HepG2 (cell line): ENCODE measurements at regions not wholly inside any gene's neighbourhood (a gene's known extent, or its start where the extent isn't known, plus 50 kb on each side); places are given as distances from the start of the nearest gene placed in this dataset.

ENCODE experiments used
- ATAC-seq: fragments of 200-7000 bp; cut with Tn5 transposase; 3 replicates; pipeline ENCODE4 v1.9.1; 2020; ENCODE audit warnings: mild to moderate bottlenecking, moderate library complexity
- BruUV-seq: library from RNA; stranded (reverse); fragments of 400-500 nt; replicated peaks from 2 replicates; lab custom pipeline; 2021; lab: Mats Ljungman, UMichigan
- CTCF ChIA-PET: fragments of 300-600 bp; formaldehyde crosslinking; extraction: SDS; loops from one replicate; lab custom pipeline; 2021; ENCODE audit warnings: low total read pairs, inconsistent platforms, low intra/inter-chr PET ratio; lab: Yijun Ruan, JAX
- POLR2A ChIA-PET: fragments of 350-600 bp; sonication (Branson Sonifier 250); formaldehyde crosslinking; loops from one replicate; lab custom pipeline; 2020; ENCODE audit warnings: antibody characterized with exemption, inconsistent platforms; lab: Yijun Ruan, JAX
- DNase-seq: peaks from one replicate; pipeline ENCODE4 v3.0.0-alpha.2; 2015; ENCODE audit warnings: low spot score
- FAIRE-seq: peaks from 3 replicates; lab custom pipeline; 2011; peaks lifted over from hg19 to GRCh38; lab: Jason Lieb, UNC
- H2AFZ ChIP-seq: one replicate; pipeline ENCODE4 v1.6.1; 2011; ENCODE audit warnings: low read length, inconsistent platforms
- H3K27ac ChIP-seq: fragments of 300-600 bp; 3 replicates; pipeline ENCODE4 v1.8.0; 2011; ENCODE audit warnings: mixed run types, mild to moderate bottlenecking, mixed read lengths, low read length, inconsistent platforms; ENCODE audit not compliant: insufficient read depth; ENCODE audit errors: extremely low read length
- H3K27me3 ChIP-seq, 2 experiments: fragments of 200-600 bp in 1 of 2; 2 replicates in 1 of 2; 3 replicates in 1 of 2; pipeline versions ENCODE4 v1.6.0 to v1.8.0; 2011; ENCODE audit warnings: low read length in 2 of 2, mild to moderate bottlenecking in 2 of 2, moderate library complexity in 2 of 2, inconsistent platforms in 1 of 2; ENCODE audit not compliant: insufficient read depth in 2 of 2, control insufficient read depth in 1 of 2
- H3K36me3 ChIP-seq, 2 experiments: fragments of 200-600 bp in 1 of 2; replicated peaks in 1 of 2; 2 replicates in 1 of 2; 3 replicates in 1 of 2; pipeline versions ENCODE4 v1.5.1 to v1.8.0; 2011; ENCODE audit warnings: low read length in 2 of 2, inconsistent platforms in 1 of 2; ENCODE audit not compliant: insufficient read depth in 2 of 2, control insufficient read depth in 1 of 2
- H3K4me1 ChIP-seq: 2 replicates; pipeline ENCODE4 v1.5.1; 2012; ENCODE audit warnings: low read length, inconsistent platforms; ENCODE audit not compliant: insufficient read depth
- H3K4me2 ChIP-seq: 2 replicates; pipeline ENCODE4 v1.6.0; 2011; ENCODE audit warnings: low read depth, low read length, inconsistent platforms
- H3K4me3 ChIP-seq, 3 experiments: fragments of 200-600 bp in 1 of 3; sonication (generic), shearing (Covaris generic) in 1 of 3; replicated peaks in 1 of 3; 2 replicates each; pipeline ENCODE4 v1.5.1; 2011 to 2016; ENCODE audit warnings: low read length in 3 of 3, inconsistent platforms in 2 of 3, low read depth in 2 of 3, mild to moderate bottlenecking in 2 of 3, control low read depth in 1 of 3, mixed read lengths in 1 of 3; ENCODE audit not compliant: insufficient read depth in 1 of 3
- H3K79me2 ChIP-seq: one replicate; pipeline ENCODE4 v1.6.1; 2011; ENCODE audit warnings: low read length, inconsistent platforms; ENCODE audit not compliant: insufficient read depth
- H3K9ac ChIP-seq: 2 replicates; pipeline ENCODE4 v1.6.0; 2011; ENCODE audit warnings: mild to moderate bottlenecking, low read depth, low read length, inconsistent platforms; ENCODE audit not compliant: insufficient read depth
- H3K9me3 ChIP-seq: 2 replicates; pipeline ENCODE4 v1.5.1; 2012; ENCODE audit warnings: mild to moderate bottlenecking, low read length
- H4K20me1 ChIP-seq: 2 replicates; pipeline ENCODE4 v1.6.0; 2011; ENCODE audit warnings: inconsistent platforms, mild to moderate bottlenecking, low read length, moderate library complexity; ENCODE audit not compliant: insufficient read depth
- CEBPB ChIP-seq: IDR thresholded peaks from 2 replicates; pipeline ENCODE4 v1.6.1; 2011; ENCODE audit warnings: low read depth, low read length, improper control_type of control experiment, borderline replicate concordance
- CEBPG ChIP-seq: IDR thresholded peaks from 2 replicates; pipeline ENCODE4 v1.6.1; 2016
- KDM5B ChIP-seq: sonication (generic); formaldehyde crosslinking; IDR thresholded peaks from 2 replicates; pipeline ENCODE4 v1.4.0; 2020; ENCODE audit warnings: missing genetic modification reagents, mild to moderate bottlenecking, borderline replicate concordance
- ZNF24 ChIP-seq: fragments of 450-650 bp; IDR thresholded peaks from 2 replicates; pipeline ENCODE4 v1.6.1; 2017; ENCODE audit warnings: antibody characterized with exemption, mild to moderate bottlenecking
- ZNF263 ChIP-seq: sonication (generic); formaldehyde crosslinking; IDR thresholded peaks from 2 replicates; pipeline ENCODE4 v1.4.0; 2020; ENCODE audit warnings: missing genetic modification reagents
- WGBS: methylation state at CpG from one replicate; pipeline ENCODE4 v1.1.6; 2017; ENCODE audit warnings: low lambda C conversion rate; 5-methylcytosine and 5-hydroxymethylcytosine counted together
- in situ Hi-C: cut with HindIII; loops from 2 replicates; pipeline ENCODE4 v1.10.0; 2017; ENCODE audit warnings: low pct_unique_long_range_greater_than_20kb; ENCODE audit not compliant: extremely low pct_ligation_motif_present
- intact Hi-C: fragments of 100-400 bp; cut with micrococcal nuclease; formaldehyde crosslinking; loops from one replicate; pipeline ENCODE4 v1.10.0; 2022; ENCODE audit not compliant: unreplicated experiment
- TF ChIP-seq, protein P1 (sequence below): sonication (generic); formaldehyde crosslinking; IDR thresholded peaks from 2 replicates; pipeline ENCODE4 v1.4.0; 2020; ENCODE audit warnings: missing genetic modification reagents, borderline replicate concordance

GRCh38 chr22:44550711-44551491 lies 52.9 kb upstream of the RTL6 start:
- H4K20me1 ChIP-seq = no peaks in the 10 kb centered on the region
- no peaks in the 10 kb centered on the region for H3K36me3 ChIP-seq
- no peak overlapping the region for H3K27ac ChIP-seq
- H3K4me1 ChIP-seq = no peaks in the 10 kb centered on the region
- in situ Hi-C loops = no loop called here
- H3K9me3 ChIP-seq = no peaks in the 10 kb centered on the region
- no peak overlapping the region for H3K4me3 ChIP-seq
- H3K79me2 ChIP-seq = no peaks in the 10 kb centered on the region
- H3K27me3 ChIP-seq = peaks cover 2 to 29% of the 10 kb centered on the region in 2 experiments; a peak in 3 of 5 replicates
- no peak overlapping the region for H3K9ac ChIP-seq
- CTCF ChIA-PET = no interaction called here
- H2AFZ ChIP-seq = no peak overlapping the region
- H3K4me2 ChIP-seq = no peak overlapping the region
- intact Hi-C loops = no loop called here
- no peak for FAIRE-seq
- WGBS = 27% methylated on average over 22 of the region's 22 CpGs
- POLR2A ChIA-PET = no interaction called here
- TF ChIP-seq ZNF263 (CRISPR knock-in tag) = peak; percentile 83
- TF ChIP-seq ZNF24 = no peak
- TF ChIP-seq, protein P1, sequence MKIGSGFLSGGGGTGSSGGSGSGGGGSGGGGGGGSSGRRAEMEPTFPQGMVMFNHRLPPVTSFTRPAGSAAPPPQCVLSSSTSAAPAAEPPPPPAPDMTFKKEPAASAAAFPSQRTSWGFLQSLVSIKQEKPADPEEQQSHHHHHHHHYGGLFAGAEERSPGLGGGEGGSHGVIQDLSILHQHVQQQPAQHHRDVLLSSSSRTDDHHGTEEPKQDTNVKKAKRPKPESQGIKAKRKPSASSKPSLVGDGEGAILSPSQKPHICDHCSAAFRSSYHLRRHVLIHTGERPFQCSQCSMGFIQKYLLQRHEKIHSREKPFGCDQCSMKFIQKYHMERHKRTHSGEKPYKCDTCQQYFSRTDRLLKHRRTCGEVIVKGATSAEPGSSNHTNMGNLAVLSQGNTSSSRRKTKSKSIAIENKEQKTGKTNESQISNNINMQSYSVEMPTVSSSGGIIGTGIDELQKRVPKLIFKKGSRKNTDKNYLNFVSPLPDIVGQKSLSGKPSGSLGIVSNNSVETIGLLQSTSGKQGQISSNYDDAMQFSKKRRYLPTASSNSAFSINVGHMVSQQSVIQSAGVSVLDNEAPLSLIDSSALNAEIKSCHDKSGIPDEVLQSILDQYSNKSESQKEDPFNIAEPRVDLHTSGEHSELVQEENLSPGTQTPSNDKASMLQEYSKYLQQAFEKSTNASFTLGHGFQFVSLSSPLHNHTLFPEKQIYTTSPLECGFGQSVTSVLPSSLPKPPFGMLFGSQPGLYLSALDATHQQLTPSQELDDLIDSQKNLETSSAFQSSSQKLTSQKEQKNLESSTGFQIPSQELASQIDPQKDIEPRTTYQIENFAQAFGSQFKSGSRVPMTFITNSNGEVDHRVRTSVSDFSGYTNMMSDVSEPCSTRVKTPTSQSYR = peak; percentile 47; the same call in 1 of the 2 replicates
- TF ChIP-seq CEBPG (CRISPR knock-in tag) = 0 out of 2 replicates have a peak, but pooled peaks have one; percentile 31
- TF ChIP-seq KDM5B (CRISPR knock-in tag) = no peak
- peak; percentile 63; the same call in 1 of the 2 replicates for TF ChIP-seq CEBPB
- DNase-seq = no peak
- peak; percentile 61 for ATAC-seq
- no TSS peak for BruUV-seq
